UCSD-AML1 (cell line): ENCODE measurements at regions not wholly inside any gene's neighbourhood (a gene's known extent, or its start where the extent isn't known, plus 50 kb on each side); places are given as distances from the start of the nearest gene placed in this dataset.

Experiments used
- DNase-seq: peaks from one replicate; lab custom pipeline; 2025; ENCODE audit not compliant: unreplicated experiment; lab: John Stamatoyannopoulos, UW

GRCh38 chr15:38878926-38879325 is 314.3 kb upstream of the RASGRP1 start:
- no peak for DNase-seq

GRCh38 chr15:38879909-38880471 is 315.4 kb upstream of the RASGRP1 start:
- no peak for DNase-seq

- DNase-seq = no peak
Measured at GRCh38 chr15:38882221-38882620, 317.6 kb upstream of the RASGRP1 start.

GRCh38 chr15:38883987-38884386 is 319.4 kb upstream of the RASGRP1 start:
- no peak for DNase-seq

GRCh38 chr15:38885001-38885400 is 320.4 kb upstream of the RASGRP1 start:
- DNase-seq = no peak

GRCh38 chr15:38885471-38885952 is 320.9 kb upstream of the RASGRP1 start:
- DNase-seq = no peak

GRCh38 chr15:38886315-38887163 is 321.9 kb upstream of the RASGRP1 start:
- DNase-seq = no peak

- no peak for DNase-seq
Measured at GRCh38 chr15:38888701-38889221, 324.1 kb upstream of the RASGRP1 start.

- no peak for DNase-seq
Measured at GRCh38 chr15:38890194-38890593, 325.6 kb upstream of the RASGRP1 start.

- DNase-seq = no peak
Measured at GRCh38 chr15:38893925-38894242, 329.3 kb upstream of the RASGRP1 start.

GRCh38 chr15:38894243-38894948 is 329.8 kb upstream of the RASGRP1 start:
- DNase-seq = no peak

GRCh38 chr15:38895326-38896255 is 331.0 kb upstream of the RASGRP1 start:
- DNase-seq = no peak

- DNase-seq = no peak
Measured at GRCh38 chr15:38896647-38897046, 332.0 kb upstream of the RASGRP1 start.

GRCh38 chr15:38897551-38897950 is 332.9 kb upstream of the RASGRP1 start:
- no peak for DNase-seq

- no peak for DNase-seq
Measured at GRCh38 chr15:38898236-38898635, 333.6 kb upstream of the RASGRP1 start.

- DNase-seq = no peak
Measured at GRCh38 chr15:38899300-38899699, 334.7 kb upstream of the RASGRP1 start.

GRCh38 chr15:38904298-38904697 is 339.7 kb upstream of the RASGRP1 start:
- no peak for DNase-seq

GRCh38 chr15:38905632-38906031 is 341.0 kb upstream of the RASGRP1 start:
- DNase-seq = no peak

GRCh38 chr15:38920966-38921365 is 356.4 kb upstream of the RASGRP1 start:
- DNase-seq = no peak

- DNase-seq = no peak
Measured at GRCh38 chr15:38921471-38921870, 356.9 kb upstream of the RASGRP1 start.

- no peak for DNase-seq
Measured at GRCh38 chr15:38928431-38928830, 363.8 kb upstream of the RASGRP1 start.
